ENCODE measurements at regions not wholly inside any gene's neighbourhood (a gene's known extent, or its start where the extent isn't known, plus 50 kb on each side); places are given as distances from the start of the nearest gene placed in this dataset.

DNA sequence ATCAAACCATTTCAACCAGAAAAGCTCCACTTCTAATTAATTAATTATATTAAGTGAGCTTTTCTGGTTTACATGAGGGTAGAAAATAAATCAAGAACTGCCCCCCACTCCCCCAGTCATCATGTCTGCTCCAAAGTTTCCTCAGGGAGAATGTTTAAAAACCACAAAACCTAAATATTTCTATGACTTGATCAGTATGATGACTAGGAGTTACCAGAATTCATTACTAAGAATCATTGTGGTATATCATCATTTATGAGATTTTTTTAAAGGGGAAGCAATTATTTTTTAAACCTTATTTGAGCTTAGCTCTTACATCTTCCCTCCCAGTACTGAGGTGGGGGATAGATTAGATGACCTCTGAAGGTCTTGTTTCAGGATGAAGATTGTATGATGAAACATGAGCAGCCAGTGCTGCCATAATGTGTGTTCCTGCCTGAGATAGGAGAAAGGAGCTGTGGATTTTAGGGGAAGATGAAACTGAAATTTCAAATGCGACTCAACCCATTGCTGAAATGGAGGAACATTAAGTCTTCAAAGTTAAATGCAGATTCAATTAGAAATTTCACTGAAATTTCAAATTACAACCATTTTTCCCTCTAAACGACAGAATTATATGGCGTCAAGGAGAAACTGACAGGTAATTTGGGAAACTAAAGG is 401.3 kb upstream of the CADM1 start:
- in situ Hi-C loops (cut with MboI; ENCODE audit: low pct_unique_long_range_greater_than_20kb, low sequenced_read_pairs, unreplicated experiment) = loop anchor here (25.0 kb wide), 1 partner anchor 568 kb away; no protein-coding TSS in a partner anchor
- TF ChIP-seq, protein P1, sequence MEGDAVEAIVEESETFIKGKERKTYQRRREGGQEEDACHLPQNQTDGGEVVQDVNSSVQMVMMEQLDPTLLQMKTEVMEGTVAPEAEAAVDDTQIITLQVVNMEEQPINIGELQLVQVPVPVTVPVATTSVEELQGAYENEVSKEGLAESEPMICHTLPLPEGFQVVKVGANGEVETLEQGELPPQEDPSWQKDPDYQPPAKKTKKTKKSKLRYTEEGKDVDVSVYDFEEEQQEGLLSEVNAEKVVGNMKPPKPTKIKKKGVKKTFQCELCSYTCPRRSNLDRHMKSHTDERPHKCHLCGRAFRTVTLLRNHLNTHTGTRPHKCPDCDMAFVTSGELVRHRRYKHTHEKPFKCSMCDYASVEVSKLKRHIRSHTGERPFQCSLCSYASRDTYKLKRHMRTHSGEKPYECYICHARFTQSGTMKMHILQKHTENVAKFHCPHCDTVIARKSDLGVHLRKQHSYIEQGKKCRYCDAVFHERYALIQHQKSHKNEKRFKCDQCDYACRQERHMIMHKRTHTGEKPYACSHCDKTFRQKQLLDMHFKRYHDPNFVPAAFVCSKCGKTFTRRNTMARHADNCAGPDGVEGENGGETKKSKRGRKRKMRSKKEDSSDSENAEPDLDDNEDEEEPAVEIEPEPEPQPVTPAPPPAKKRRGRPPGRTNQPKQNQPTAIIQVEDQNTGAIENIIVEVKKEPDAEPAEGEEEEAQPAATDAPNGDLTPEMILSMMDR (IDR thresholded peaks at IDR 0.05; ENCODE audit: extremely low read depth, insufficient read depth, missing control alignments) = no peak
- DNase-seq (ENCODE audit: low spot score) = no peak

DNA sequence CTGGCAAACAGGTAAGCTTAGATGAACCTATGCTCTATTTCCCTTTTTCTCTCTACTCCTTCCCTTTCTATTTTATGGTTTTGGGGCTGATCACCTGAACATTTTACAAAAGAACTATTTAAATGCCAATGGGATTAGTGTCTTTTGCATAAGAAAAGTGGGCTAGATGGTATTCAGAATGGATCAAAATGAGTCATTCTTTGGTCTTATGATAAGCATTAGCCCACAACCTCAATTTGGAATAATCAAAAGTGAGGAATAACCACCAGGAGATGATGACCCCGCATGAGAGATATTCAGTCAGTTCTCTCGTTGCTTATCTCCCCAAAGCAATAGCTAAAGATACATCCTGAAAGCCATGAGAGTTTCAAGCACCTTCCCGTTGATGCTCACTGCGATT is 399.0 kb upstream of the CADM1 start:
- no peak for DNase-seq (ENCODE audit: low spot score)
- TF ChIP-seq, protein P1 (IDR thresholded peaks at IDR 0.05; ENCODE audit: extremely low read depth, insufficient read depth, missing control alignments) = no peak
- in situ Hi-C loops (cut with MboI; ENCODE audit: low pct_unique_long_range_greater_than_20kb, low sequenced_read_pairs, unreplicated experiment) = loop anchor here (25.0 kb wide), 1 partner anchor 566 kb away; no protein-coding TSS in a partner anchor

DNA sequence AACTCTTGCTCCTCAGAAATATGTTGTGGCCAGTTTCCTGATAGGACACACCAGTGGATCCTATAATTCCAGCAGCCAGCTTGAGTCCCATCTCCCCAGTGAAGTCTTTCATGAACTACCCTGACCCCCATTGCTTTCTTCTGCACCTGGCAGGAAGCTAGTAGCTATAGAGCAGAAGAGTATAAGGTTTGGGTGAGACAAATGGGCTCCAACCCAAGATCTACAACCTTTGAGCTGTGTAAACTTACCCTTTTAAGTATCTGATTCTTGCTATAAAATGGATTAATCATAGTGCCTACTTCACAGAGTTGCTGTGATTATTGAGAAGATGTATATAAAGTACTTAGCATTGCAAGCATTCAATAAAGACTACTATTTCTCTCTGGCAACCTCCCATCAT is 396.9 kb upstream of the CADM1 start:
- TF ChIP-seq, protein P1 (IDR thresholded peaks at IDR 0.05; ENCODE audit: extremely low read depth, insufficient read depth, missing control alignments) = no peak
- no peak for DNase-seq (ENCODE audit: low spot score)
- in situ Hi-C loops (cut with MboI; ENCODE audit: low pct_unique_long_range_greater_than_20kb, low sequenced_read_pairs, unreplicated experiment) = loop anchor here (25.0 kb wide), 1 partner anchor 564 kb away; no protein-coding TSS in a partner anchor

DNA sequence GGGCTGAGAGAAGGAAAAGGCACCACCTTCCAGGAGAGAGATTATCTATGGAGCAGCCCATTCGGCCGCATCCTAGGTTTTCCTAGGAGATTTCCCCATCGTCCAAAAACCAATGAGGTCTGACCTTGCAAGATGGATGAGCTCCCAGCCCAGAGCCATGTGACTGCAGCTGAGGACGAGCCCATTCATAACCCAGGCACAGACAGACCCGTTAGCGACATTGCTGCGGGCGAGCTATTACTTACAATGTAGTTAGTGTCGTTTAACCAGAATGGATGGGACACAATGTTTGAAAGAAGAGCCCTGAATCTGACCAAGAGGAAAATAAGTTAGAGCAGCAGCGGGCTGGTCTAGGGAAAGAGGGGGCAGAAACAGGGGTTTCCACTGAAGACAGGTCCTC is 395.9 kb upstream of the CADM1 start:
- no peak for DNase-seq (ENCODE audit: low spot score)
- in situ Hi-C loops (cut with MboI; ENCODE audit: low pct_unique_long_range_greater_than_20kb, low sequenced_read_pairs, unreplicated experiment) = loop anchor here (25.0 kb wide), 1 partner anchor 563 kb away; no protein-coding TSS in a partner anchor
- TF ChIP-seq, protein P1 (IDR thresholded peaks at IDR 0.05; ENCODE audit: extremely low read depth, insufficient read depth, missing control alignments) = no peak

DNA sequence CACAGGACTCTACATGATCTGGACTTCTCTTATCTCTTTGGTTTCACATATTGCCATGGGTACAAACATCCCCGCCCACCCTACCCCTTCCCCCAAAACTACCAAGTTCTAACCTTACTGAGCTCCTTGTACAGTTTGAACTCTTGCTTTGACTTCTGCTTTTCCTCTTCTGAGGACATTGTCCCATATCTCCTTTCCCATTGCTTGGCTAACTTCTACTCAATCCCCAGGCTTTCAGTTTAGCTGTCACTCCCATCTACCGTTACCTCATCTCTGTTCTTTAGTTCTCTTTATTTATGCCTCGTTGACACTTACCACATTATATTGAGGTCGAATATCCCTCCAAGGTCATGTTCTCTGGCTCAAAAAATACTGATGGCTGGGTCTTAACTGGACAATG is 393.5 kb upstream of the CADM1 start:
- in situ Hi-C loops (cut with MboI; ENCODE audit: low pct_unique_long_range_greater_than_20kb, low sequenced_read_pairs, unreplicated experiment) = no loop called here
- TF ChIP-seq, protein P1 (IDR thresholded peaks at IDR 0.05; ENCODE audit: extremely low read depth, insufficient read depth, missing control alignments) = no peak
- no peak for DNase-seq (ENCODE audit: low spot score)

DNA sequence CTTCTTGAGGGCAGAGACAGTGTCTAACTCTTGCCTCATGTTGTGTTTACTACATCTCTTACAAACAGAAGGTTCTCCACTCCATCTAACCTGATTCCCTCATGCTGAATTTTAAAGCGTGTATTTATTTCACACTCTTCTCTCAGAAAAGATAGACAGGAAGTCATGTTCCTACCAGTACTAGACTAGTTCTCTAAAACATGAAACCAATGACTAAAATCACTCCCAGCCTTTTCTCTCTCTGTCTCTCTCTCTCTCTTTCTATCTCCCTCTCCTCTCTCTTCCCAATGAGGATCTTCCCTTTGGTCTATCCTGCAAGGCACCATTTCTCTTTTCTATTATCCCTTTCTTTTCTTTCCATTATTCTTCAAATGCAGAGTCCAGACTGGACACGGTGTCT is 391.9 kb upstream of the CADM1 start:
- DNase-seq (ENCODE audit: low spot score) = no peak
- TF ChIP-seq, protein P1 (IDR thresholded peaks at IDR 0.05; ENCODE audit: extremely low read depth, insufficient read depth, missing control alignments) = no peak
- in situ Hi-C loops (cut with MboI; ENCODE audit: low pct_unique_long_range_greater_than_20kb, low sequenced_read_pairs, unreplicated experiment) = no loop called here

Measured in GM13977 (cell line).